Thyroid gland (tissue), 4 donors: ENCODE measurements at regions not wholly inside any gene's neighbourhood (a gene's known extent, or its start where the extent isn't known, plus 50 kb on each side); places are given as distances from the start of the nearest gene placed in this dataset.

ENCODE experiments used
- DNase-seq, 2 donors: peaks; one replicate each; pipeline ENCODE4 v3.0.0-alpha.2; 2019
- H3K27ac ChIP-seq, 3 donors: fragments of 200-600 bp; sonication (generic); 1 replicate in 2 of 3; 2 replicates in 1 of 3; pipeline ENCODE4 v1.5.1; 2016 to 2019; ENCODE audit warnings: mild to moderate bottlenecking in 1 of 3, moderate library complexity in 1 of 3
- H3K27me3 ChIP-seq: fragments of 200-600 bp; sonication (generic); one replicate; pipeline ENCODE4 v1.5.1; 2019
- H3K36me3 ChIP-seq, 2 donors: fragments of 200-600 bp; sonication (generic); one replicate each; pipeline ENCODE4 v1.5.1; 2016 to 2019
- H3K4me1 ChIP-seq, 2 donors: fragments of 200-600 bp; sonication (generic); one replicate each; pipeline ENCODE4 v1.5.1; 2017 to 2019
- H3K4me3 ChIP-seq, 3 donors: fragments of 200-600 bp; sonication (generic); replicated peaks in 1 of 3; 1 replicate in 2 of 3; 2 replicates in 1 of 3; pipeline ENCODE4 v1.5.1; 2016; ENCODE audit warnings: mild to moderate bottlenecking in 1 of 3
- H3K9me3 ChIP-seq: fragments of 200-600 bp; sonication (generic); one replicate; pipeline ENCODE4 v1.5.1; 2017
- CTCF ChIP-seq, 6 experiments: fragments of 200-600 bp in 3 of 6; fragments of 450-650 bp in 3 of 6; sonication (generic) in 3 of 6; IDR thresholded peaks; one replicate each; pipeline ENCODE4 v1.5.1; 2016 to 2019; ENCODE audit warnings: antibody characterized with exemption in 6 of 6, mild to moderate bottlenecking in 2 of 6, inconsistent platforms in 1 of 6, moderate library complexity in 1 of 6
- POLR2A ChIP-seq, 2 donors: fragments of 450-650 bp; IDR thresholded peaks; one replicate each; pipeline ENCODE4 v1.6.1; 2017; ENCODE audit warnings: antibody characterized with exemption in 2 of 2, mild to moderate bottlenecking in 2 of 2, moderate library complexity in 1 of 2
- WGBS, 2 donors: methylation state at CpG; one replicate each; pipeline ENCODE4 v1.1.5; 2017; 5-methylcytosine and 5-hydroxymethylcytosine counted together
- intact Hi-C: fragments of 100-400 bp; cut with DNase I; formaldehyde crosslinking; loops from one replicate; pipeline ENCODE4 v1.15.1; 2023

- Histone ChIP-seq H3K4me3 (no peak overlapping the region), H3K36me3 (no peaks in the 10 kb centered on the region), H3K27ac (no peak overlapping the region), H3K9me3 (no peaks in the 10 kb centered on the region), H3K4me1 (no peaks in the 10 kb centered on the region), H3K27me3 (no peaks in the 10 kb centered on the region)
- WGBS, 2 donors, result 82 to 86% methylated on average over 5 of the region's 5 CpGs
- TF ChIP-seq POLR2A (IDR thresholded peaks at IDR 0.05) (no peak), CTCF (IDR thresholded peaks at IDR 0.05) (no peak)
- intact Hi-C loops, result no loop called here
- no peak for DNase-seq
These were observed 73.2 kb upstream of the ITM2A start for GRCh38 chrX:79440336-79440735.
